Hepatocyte (in vitro differentiated cells): ENCODE measurements at regions not wholly inside any gene's neighbourhood (a gene's known extent, or its start where the extent isn't known, plus 50 kb on each side); places are given as distances from the start of the nearest gene placed in this dataset.

Experiments used
- CTCF ChIP-seq: fragments of 200-600 bp; sonication (generic); IDR thresholded peaks from 2 replicates; pipeline ENCODE4 v1.5.1; 2016; ENCODE audit warnings: antibody characterized with exemption, mild to moderate bottlenecking; ENCODE audit not compliant: poor library complexity
- EZH2 ChIP-seq: fragments of 200-600 bp; sonication (generic); IDR thresholded peaks from 2 replicates; pipeline ENCODE4 v1.6.1; 2016; ENCODE audit warnings: antibody characterized with exemption, mild to moderate bottlenecking, borderline replicate concordance

- TF ChIP-seq CTCF = no peak
- no peak for TF ChIP-seq EZH2
Measured at GRCh38 chr3:66095295-66096001, 56.7 kb upstream of the MAGI1 start.
